ENCODE measurements at regions not wholly inside any gene's neighbourhood (a gene's known extent, or its start where the extent isn't known, plus 50 kb on each side); places are given as distances from the start of the nearest gene placed in this dataset.
"Not testable (repeated sequence)": the region's sequence is repeated elsewhere in the genome, so short reads cannot be mapped to it uniquely, and the experiment has no call there.

- no peak for TF ChIP-seq YY1 (IDR thresholded peaks at IDR 0.05; ENCODE audit: extremely low read depth, insufficient replicate concordance, low read depth, low read length)
- no peak for TF ChIP-seq CEBPB (IDR thresholded peaks at IDR 0.05; ENCODE audit: low read depth)
- no peak for TF ChIP-seq ELF1 (IDR thresholded peaks at IDR 0.05; ENCODE audit: borderline replicate concordance, low read depth)
- no peak for TF ChIP-seq SP1 (IDR thresholded peaks at IDR 0.05; ENCODE audit: low read depth)
- no peak for TF ChIP-seq MAX (IDR thresholded peaks at IDR 0.05)
- TF ChIP-seq EGR1 (IDR thresholded peaks at IDR 0.05; ENCODE audit: low read depth) = no peak
- TF ChIP-seq EZH2 (IDR thresholded peaks at IDR 0.05) = no peak
- no peak for TF ChIP-seq EZH2phosphoT487 (IDR thresholded peaks at IDR 0.05; ENCODE audit: borderline replicate concordance)
- TF ChIP-seq ATF3 (IDR thresholded peaks at IDR 0.05) = no peak
- no peak for TF ChIP-seq SRF (IDR thresholded peaks at IDR 0.05; ENCODE audit: low read depth)
- no peak for TF ChIP-seq FOSL1 (IDR thresholded peaks at IDR 0.05; ENCODE audit: low read depth)
- TF ChIP-seq POLR2AphosphoS5 (IDR thresholded peaks at IDR 0.05; ENCODE audit: low read depth, low read length) = no peak
- TF ChIP-seq JUND (IDR thresholded peaks at IDR 0.05) = no peak
- TF ChIP-seq CBX3 (IDR thresholded peaks at IDR 0.05; ENCODE audit: low read depth) = no peak
- no peak for TF ChIP-seq CTCF (IDR thresholded peaks at IDR 0.05 in 2 of 3, conservative IDR thresholded peaks at IDR 0.05 in 1 of 3; ENCODE audit: borderline replicate concordance in 1 of 3, insufficient read depth in 1 of 3, low read depth in 2 of 3, low read length in 2 of 3)
- no peak for TF ChIP-seq SIN3A (IDR thresholded peaks at IDR 0.05; ENCODE audit: low read depth)
- no peak for TF ChIP-seq ZFX (IDR thresholded peaks at IDR 0.05)
- no peak for TF ChIP-seq TCF7L2 (IDR thresholded peaks at IDR 0.05; ENCODE audit: borderline replicate concordance, extremely low read depth, insufficient read depth, insufficient read length)
- no peak for TF ChIP-seq POLR2A (IDR thresholded peaks at IDR 0.05; ENCODE audit: borderline replicate concordance, extremely low read depth, insufficient read depth, insufficient read length)
- no peak for TF ChIP-seq ZBTB33 (IDR thresholded peaks at IDR 0.05; ENCODE audit: extremely low read depth, insufficient replicate concordance, low read length)
- CTCF ChIA-PET = no interaction called here
- Histone ChIP-seq H3K9me3 (ENCODE audit: control insufficient read depth in 1 of 2, insufficient read depth in 1 of 2, low read depth in 1 of 2, low read length in 2 of 2) (no peaks in the 10 kb centered on the region), H3K27me3 (ENCODE audit: insufficient read depth, low read length) (no peaks in the 10 kb centered on the region), H3K4me3 (replicated peaks in 1 of 2; ENCODE audit: low read depth in 1 of 2, low read length in 2 of 2) (no peak overlapping the region), H3K4me2 (ENCODE audit: low read length) (no peak overlapping the region), H3K4me1 (ENCODE audit: control insufficient read depth in 1 of 2, insufficient read depth in 2 of 2, low read length in 2 of 2) (no peaks in the 10 kb centered on the region), H3K36me3 (ENCODE audit: control insufficient read depth in 1 of 2, insufficient read depth in 2 of 2, low read length in 2 of 2) (no peaks in the 10 kb centered on the region), H3K27ac (ENCODE audit: low read depth, low read length) (no peak overlapping the region), H3K79me2 (ENCODE audit: insufficient read depth, low read length) (no peaks in the 10 kb centered on the region), H4K20me1 (ENCODE audit: insufficient read depth) (no peaks in the 10 kb centered on the region), H2AFZ (ENCODE audit: low read depth, low read length, poor library complexity, severe bottlenecking) (no peak overlapping the region), H3K9ac (ENCODE audit: low read length) (no peak overlapping the region), H3K9me2 (ENCODE audit: insufficient read depth) (no peaks in the 10 kb centered on the region)
- DNase-seq (ENCODE audit: low read depth, low spot score) = no peak
- RAD21 ChIA-PET (ENCODE audit: low non-redundant PET in 1 of 2, low total read pairs in 2 of 2, uncharacterized antibody in 2 of 2, unreplicated experiment in 2 of 2) = no interaction called here
- BruUV-seq (replicated peaks) = no TSS peak
- intact Hi-C loops (cut with micrococcal nuclease) = no loop called here
- ATAC-seq = no peak
- POLR2A ChIA-PET = no interaction called here
Measured at GRCh38 chr12:92378682-92379479, 233.2 kb upstream of the BTG1 start.

- ATAC-seq; H3K9me2 ChIP-seq (ENCODE audit: insufficient read depth); H3K27me3 ChIP-seq (ENCODE audit: insufficient read depth, low read length); BruUV-seq (replicated peaks); H3K36me3 ChIP-seq (ENCODE audit: control insufficient read depth in 1 of 2, insufficient read depth in 2 of 2, low read length in 2 of 2); DNase-seq (ENCODE audit: low read depth, low spot score); POLR2A ChIA-PET; H3K4me3 ChIP-seq (replicated peaks in 1 of 2; ENCODE audit: low read depth in 1 of 2, low read length in 2 of 2); H2AFZ ChIP-seq (ENCODE audit: low read depth, low read length, poor library complexity, severe bottlenecking); H4K20me1 ChIP-seq (ENCODE audit: insufficient read depth); H3K27ac ChIP-seq (ENCODE audit: low read depth, low read length); RAD21 ChIA-PET (ENCODE audit: low non-redundant PET in 1 of 2, low total read pairs in 2 of 2, uncharacterized antibody in 2 of 2, unreplicated experiment in 2 of 2); H3K4me1 ChIP-seq (ENCODE audit: control insufficient read depth in 1 of 2, insufficient read depth in 2 of 2, low read length in 2 of 2); H3K9me3 ChIP-seq (ENCODE audit: control insufficient read depth in 1 of 2, insufficient read depth in 1 of 2, low read depth in 1 of 2, low read length in 2 of 2); H3K4me2 ChIP-seq (ENCODE audit: low read length); H3K79me2 ChIP-seq (ENCODE audit: insufficient read depth, low read length); intact Hi-C loops (cut with micrococcal nuclease); CTCF ChIA-PET; H3K9ac ChIP-seq (ENCODE audit: low read length): not testable (repeated sequence)
Measured at GRCh38 chr12:92375504-92375903, 229.9 kb upstream of the BTG1 start.

All from HCT116 (cell line).